ENCODE measurements at regions not wholly inside any gene's neighbourhood (a gene's known extent, or its start where the extent isn't known, plus 50 kb on each side); places are given as distances from the start of the nearest gene placed in this dataset.
"Not testable (repeated sequence)": the region's sequence is repeated elsewhere in the genome, so short reads cannot be mapped to it uniquely, and the experiment has no call there.

- no peak overlapping the region for H3K4me3 ChIP-seq (ENCODE audit: low read depth, low read length)
- DNase-seq (ENCODE audit: low read depth), result no peak
- in situ Hi-C loops (cut with HindIII; ENCODE audit: low sequenced_read_pairs), result loop anchor here (10.0 kb wide), 1 partner anchor 375 kb away; no protein-coding TSS in a partner anchor
- TF ChIP-seq CTCF (IDR thresholded peaks at IDR 0.05; ENCODE audit: low read depth, low read length, missing control alignments), result no peak
These were observed 443.4 kb upstream of the CD180 start for GRCh38 chr5:67639976-67640375.

GRCh38 chr5:67639313-67639712, 442.7 kb upstream of the CD180 start:
- DNase-seq (ENCODE audit: low read depth), result no peak
- TF ChIP-seq CTCF (IDR thresholded peaks at IDR 0.05; ENCODE audit: low read depth, low read length, missing control alignments), result no peak
- no peak overlapping the region for H3K4me3 ChIP-seq (ENCODE audit: low read depth, low read length)
- in situ Hi-C loops (cut with HindIII; ENCODE audit: low sequenced_read_pairs), result no loop called here

GRCh38 chr5:67636850-67637524, 440.4 kb upstream of the CD180 start:
- no peak overlapping the region for H3K4me3 ChIP-seq (ENCODE audit: low read depth, low read length)
- no peak for DNase-seq (ENCODE audit: low read depth)
- in situ Hi-C loops (cut with HindIII; ENCODE audit: low sequenced_read_pairs), result no loop called here
- TF ChIP-seq CTCF (IDR thresholded peaks at IDR 0.05; ENCODE audit: low read depth, low read length, missing control alignments), result no peak

GRCh38 chr5:67636091-67636490, 439.5 kb upstream of the CD180 start:
- no peak for TF ChIP-seq CTCF (IDR thresholded peaks at IDR 0.05; ENCODE audit: low read depth, low read length, missing control alignments)
- H3K4me3 ChIP-seq (ENCODE audit: low read depth, low read length), result no peak overlapping the region
- in situ Hi-C loops (cut with HindIII; ENCODE audit: low sequenced_read_pairs), result no loop called here
- no peak for DNase-seq (ENCODE audit: low read depth)

GRCh38 chr5:67627079-67627478, 430.5 kb upstream of the CD180 start:
- in situ Hi-C loops (cut with HindIII; ENCODE audit: low sequenced_read_pairs); H3K4me3 ChIP-seq (ENCODE audit: low read depth, low read length); DNase-seq (ENCODE audit: low read depth): not testable (repeated sequence)

- DNase-seq (ENCODE audit: low read depth), result no peak
- TF ChIP-seq CTCF (IDR thresholded peaks at IDR 0.05; ENCODE audit: low read depth, low read length, missing control alignments), result no peak
- in situ Hi-C loops (cut with HindIII; ENCODE audit: low sequenced_read_pairs), result no loop called here
- no peak overlapping the region for H3K4me3 ChIP-seq (ENCODE audit: low read depth, low read length)
These were observed 426.5 kb upstream of the CD180 start for GRCh38 chr5:67623078-67623477.

GRCh38 chr5:67620424-67621397, 424.1 kb upstream of the CD180 start:
- DNase-seq (ENCODE audit: low read depth), result no peak
- in situ Hi-C loops (cut with HindIII; ENCODE audit: low sequenced_read_pairs), result no loop called here
- no peak overlapping the region for H3K4me3 ChIP-seq (ENCODE audit: low read depth, low read length)
- no peak for TF ChIP-seq CTCF (IDR thresholded peaks at IDR 0.05; ENCODE audit: low read depth, low read length, missing control alignments)
